Central memory CD4-positive, alpha-beta T cell (primary cell): ENCODE measurements at regions not wholly inside any gene's neighbourhood (a gene's known extent, or its start where the extent isn't known, plus 50 kb on each side); places are given as distances from the start of the nearest gene placed in this dataset.
"Not testable (repeated sequence)": the region's sequence is repeated elsewhere in the genome, so short reads cannot be mapped to it uniquely, and the experiment has no call there.

Experiments used
- DNase-seq: peaks from one replicate; pipeline ENCODE4 v3.0.0; 2022

GRCh38 chr12:74689071-74689655, 151.5 kb downstream of the ATXN7L3B start:
- no peak for DNase-seq

DNA sequence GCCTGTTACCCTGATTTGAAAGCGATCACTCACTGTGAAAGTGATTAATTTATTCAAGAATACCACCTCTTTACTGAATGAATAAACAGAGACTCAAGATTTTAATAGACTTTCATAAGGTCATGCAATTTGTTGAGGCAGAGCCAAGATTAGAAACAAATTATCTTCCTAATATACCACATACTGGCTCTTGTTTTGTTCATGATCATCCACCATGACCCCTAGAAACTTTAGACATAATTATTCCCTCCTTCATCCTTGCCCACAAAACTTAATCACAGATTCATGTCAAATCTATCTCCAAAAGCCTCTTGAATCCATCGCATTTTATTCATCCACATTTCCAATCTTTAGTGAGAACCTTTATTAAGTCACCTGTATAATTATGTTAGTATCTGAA, 152.3 kb downstream of the ATXN7L3B start:
- no peak for DNase-seq

- no peak for DNase-seq
Measured at GRCh38 chr12:74719447-74719846, 181.8 kb downstream of the ATXN7L3B start.

DNA sequence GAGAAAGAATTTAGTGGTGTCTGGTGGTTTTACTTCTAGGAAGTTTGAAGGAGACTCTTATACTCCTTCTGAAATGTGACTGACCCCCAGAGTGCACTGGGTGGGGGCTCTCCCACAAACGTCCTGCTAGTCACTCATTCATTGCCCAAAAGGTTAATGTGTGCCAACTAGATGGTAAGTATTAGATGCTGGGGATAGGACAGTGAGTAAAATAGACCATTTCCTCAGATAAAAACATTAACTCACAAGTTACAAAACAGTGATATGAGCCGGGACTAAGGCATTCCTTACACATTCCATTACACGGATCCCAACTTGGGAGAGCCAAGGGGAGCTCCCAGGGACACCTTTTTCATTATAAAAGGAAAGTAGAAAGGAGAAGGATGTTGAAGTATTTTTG, 185.1 kb downstream of the ATXN7L3B start:
- DNase-seq = no peak

DNA sequence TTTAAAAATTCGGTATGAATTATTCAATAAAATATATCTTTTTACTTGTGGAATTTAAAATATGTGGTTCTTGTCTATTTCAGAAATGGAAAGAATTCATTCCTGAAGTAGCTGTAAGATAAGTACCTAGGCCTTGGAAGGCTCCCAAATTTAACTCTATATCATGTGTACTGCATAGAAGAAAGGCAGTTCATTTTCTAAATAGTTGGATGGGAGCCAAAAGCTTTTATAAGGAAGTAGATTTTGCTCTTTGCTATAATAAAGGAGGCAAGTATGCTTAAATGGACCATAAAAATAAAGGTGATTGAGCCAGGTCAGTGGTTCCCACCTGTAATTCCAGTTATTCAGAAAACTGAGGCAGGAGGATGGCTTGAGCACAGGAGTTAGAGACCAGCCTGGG, 187.5 kb downstream of the ATXN7L3B start:
- DNase-seq = no peak

- no peak for DNase-seq
Measured at GRCh38 chr12:74728006-74728405, 190.4 kb downstream of the ATXN7L3B start.

DNA sequence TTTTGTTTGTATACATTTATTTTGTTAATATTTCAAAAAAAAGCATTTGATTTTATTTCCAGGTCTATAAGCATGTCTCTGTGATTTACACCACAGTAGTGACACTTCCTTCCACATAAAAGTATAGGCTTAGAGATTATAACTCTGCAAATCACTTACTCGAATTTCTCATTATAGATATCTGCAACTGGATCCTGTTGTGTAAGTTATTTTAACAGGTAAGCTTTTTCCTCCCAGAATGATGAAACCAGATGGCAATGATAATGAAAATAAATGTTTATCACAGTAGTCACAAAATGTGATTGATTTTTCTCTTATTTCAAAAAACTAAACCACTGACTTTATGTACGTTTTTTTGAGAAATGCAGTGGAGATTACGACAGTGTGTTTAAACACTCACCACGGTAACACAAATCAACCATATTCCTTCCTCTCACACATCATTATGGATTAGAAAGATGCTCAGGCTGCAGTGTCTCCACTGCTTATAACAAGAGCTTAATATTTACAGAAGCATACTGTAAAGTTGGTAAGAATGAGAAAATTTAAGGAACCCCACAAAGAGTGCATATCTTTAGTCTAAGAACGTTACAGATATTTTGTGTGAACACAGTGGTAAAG, 194.6 kb downstream of the ATXN7L3B start:
- no peak for DNase-seq

GRCh38 chr12:74732826-74733225, 195.2 kb downstream of the ATXN7L3B start:
- DNase-seq = no peak

DNA sequence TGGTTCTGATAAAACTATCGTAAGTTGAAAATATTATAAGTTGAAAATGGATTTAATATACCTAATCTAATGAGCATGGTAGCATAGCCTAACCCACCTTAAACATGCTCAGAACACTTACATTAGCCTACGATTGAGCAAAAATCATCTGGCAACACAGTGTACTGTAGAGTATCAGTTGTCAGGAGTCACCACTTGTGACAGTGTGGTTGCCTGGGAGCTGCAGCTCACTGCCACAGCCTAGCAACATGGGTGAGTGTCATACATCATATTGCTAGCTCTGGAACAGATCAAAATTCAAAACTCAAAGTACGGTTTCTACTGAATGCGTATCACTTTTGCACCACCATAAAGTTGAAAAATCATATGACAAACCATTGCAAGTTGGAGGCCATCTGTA, 203.5 kb downstream of the ATXN7L3B start:
- no peak for DNase-seq

DNA sequence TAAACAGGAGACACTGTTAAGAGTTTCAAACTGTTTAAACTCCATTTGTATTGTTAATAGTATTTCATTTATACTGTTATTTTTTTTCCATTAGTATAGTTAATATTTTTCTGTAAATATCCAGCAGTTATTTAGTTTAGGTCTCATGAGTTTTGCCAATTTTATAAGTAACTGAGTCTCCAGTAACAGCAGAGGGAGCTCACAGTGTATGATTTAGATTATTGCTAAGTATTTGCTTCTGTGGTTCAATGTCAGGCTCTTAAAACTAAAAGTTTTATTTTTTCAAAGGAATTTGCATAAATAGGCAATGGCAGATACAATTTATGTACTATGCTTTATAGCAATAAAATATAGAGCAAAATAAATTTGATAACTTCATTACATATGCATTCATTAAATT, 209.7 kb downstream of the ATXN7L3B start:
- DNase-seq = no peak

DNA sequence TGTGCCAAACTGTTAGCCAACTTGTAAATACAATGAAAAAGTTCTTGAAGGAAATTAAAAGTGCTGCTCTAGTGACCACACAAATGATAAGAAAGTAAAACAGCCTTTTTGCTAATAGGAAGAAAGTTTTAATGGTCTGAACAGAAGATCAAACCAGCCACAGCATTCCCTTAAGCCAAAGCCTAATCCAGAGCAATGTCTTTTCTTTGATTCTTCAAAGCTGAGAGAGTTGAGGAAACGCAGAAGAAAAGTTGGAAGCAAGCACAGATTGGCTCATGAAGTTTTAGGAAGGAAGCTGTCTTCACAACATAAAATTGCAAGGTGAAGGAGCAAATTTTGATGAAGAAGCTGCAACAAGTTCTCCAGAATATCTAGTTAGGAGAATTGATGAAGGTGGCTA, 213.8 kb downstream of the ATXN7L3B start:
- DNase-seq = no peak

DNA sequence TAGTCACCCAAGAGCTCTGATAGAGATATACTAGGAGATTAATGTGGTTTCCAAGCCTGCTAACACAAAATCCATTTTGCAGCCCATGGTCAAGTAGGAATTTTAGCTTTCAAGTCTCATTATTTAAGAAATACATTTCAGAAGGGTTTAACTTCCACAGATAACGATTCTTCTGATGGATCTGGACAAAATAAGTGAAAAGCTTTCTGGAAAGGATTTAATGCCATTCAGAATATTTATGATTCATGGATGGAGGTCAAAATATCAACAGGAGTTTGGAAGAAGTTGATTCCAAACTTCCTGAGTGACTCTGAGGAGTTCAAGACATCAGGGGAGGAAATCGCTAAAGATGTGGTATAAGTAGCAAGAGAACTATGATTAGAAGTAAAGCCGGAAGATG, 214.6 kb downstream of the ATXN7L3B start:
- DNase-seq = no peak

GRCh38 chr12:74770552-74770951, 232.9 kb downstream of the ATXN7L3B start:
- no peak for DNase-seq

DNA sequence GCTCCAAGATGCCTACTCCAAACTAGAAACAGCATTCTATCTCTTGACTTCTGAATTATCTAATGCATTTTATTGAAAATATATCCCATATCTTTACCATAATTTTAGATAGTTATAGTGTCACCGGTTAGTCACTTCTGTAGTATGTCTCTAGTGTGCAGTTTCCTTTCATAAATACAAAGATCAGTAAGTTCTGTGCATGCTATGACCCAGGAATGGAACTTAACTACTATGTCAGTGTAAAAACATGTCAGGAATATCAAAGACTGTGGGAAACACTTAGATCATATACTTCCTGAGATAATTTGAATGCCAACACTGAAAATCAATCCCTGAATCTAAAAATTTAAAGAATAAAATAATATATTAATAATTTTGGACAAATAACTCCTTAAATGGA, 237.6 kb downstream of the ATXN7L3B start:
- DNase-seq = no peak

DNA sequence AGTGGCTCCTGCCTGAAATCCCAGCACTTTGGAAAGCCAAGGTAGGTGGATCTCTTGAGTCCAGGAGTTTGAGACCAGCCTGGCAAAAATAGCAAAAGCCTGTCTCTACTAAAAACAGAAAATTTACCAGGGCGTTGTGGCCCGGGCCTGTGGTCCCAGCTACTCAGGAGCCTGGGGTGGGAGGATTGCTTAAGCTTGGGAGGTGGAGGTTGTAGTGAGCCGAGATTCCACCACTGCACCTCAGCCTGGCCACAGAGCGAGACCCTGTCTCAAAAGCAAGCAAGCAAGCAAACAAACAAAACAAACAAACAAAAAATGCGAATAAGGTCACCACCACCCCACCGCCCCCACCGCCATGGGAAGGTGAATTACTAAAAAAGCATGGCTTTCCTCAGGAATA, 238.7 kb downstream of the ATXN7L3B start:
- no peak for DNase-seq

- no peak for DNase-seq
Measured at GRCh38 chr12:74780182-74780849, 242.7 kb downstream of the ATXN7L3B start.

DNA sequence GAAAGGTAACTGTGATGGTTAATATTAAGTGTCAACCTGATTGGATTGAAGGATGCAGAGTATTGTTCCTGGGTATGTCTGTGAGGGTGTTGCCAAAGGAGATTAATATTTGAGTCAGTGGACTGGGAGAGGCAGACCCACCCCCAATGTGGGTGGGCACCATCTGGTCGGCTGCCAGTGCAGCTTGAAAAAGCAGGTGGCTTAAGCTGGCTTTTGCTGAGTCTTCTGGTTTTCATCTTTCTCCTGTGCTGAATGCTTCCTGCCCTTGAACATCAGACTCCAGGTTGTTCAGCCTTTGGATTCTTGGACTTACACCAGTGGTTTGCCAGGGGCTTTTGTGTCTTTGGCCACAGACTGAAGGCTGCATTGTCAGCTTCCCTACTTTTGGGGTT, 243.2 kb downstream of the ATXN7L3B start:
- not testable (repeated sequence) for DNase-seq

GRCh38 chr12:74781991-74782485, 244.4 kb downstream of the ATXN7L3B start:
- DNase-seq = no peak

DNA sequence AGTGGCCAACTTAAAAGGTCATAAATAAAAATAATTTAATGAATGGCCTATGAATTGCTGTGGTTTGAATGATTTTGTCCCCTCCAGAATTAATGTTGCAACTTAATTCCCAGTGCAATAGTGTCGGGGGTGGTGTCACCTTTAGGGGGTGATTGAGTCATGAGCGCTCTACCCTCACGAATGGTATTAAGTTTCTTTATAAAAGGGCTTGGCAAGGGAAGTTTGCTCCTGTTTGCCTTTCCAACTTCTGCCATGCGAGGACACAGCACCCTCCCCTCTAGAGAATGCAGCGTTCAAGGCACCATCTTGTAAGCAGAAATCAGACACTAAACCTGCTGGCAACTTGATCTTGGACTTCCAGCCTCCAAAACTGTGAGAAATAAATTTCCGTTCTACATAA, 253.3 kb downstream of the ATXN7L3B start:
- DNase-seq = no peak

DNA sequence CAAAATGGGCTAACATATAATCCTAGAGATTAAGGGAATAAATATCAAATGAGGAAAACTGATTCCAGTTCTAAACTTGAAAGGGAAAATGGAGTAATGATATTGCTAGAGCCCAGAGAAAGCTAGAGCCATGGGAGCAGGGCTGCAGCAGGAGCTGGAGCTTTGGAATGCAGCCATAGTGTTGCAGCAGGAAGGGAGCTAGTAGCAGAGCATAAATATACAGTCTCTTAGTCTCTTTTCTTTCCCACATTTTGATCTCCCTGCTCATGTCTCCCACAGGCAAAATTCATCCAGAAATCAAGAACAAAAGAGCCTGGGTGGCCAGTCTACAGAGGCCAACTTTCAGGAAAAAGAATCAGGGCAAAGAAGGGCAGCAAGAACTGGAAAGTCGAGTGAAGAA, 253.7 kb downstream of the ATXN7L3B start:
- DNase-seq = no peak

GRCh38 chr12:74794522-74794921, 256.9 kb downstream of the ATXN7L3B start:
- no peak for DNase-seq

- no peak for DNase-seq
Measured at GRCh38 chr12:74801625-74802024, 264.0 kb downstream of the ATXN7L3B start.

DNA sequence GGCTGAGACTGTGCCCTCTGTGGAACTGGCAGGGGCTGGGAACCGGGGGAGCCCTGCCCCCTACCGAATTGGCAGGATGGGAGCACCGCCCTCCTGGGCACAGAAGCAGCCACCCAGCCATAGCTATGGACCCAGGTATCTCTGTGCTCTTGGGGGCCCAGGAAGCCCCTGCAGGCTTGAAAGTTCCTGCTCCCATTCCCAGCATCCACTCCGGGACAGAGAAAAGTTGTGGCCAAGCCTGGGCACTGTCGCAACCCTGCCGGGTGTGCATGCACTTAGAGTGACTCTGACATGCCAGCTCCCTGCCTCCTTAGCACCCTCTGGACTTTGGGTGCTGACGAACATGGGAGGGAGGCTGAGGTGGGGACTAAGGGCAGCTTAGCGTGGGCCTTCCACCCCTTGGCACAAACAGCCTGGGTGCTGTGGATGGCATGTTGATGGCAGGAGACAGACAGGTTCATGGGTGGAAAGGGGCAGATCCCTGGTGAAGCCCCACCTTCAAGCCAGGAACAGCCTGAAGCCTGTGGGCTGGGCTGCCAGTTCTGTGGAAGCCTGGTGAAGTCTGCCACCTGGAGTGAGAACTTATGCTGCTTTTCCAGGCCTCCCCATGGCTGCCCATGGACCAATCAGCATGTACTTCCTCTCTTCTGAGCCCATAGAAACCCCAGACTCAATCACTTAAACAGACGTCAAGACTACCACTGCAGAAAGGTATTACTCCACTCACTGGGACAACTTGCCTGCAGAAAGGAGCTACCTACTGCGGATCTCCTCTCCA, 279.0 kb downstream of the ATXN7L3B start:
- DNase-seq = no peak

DNA sequence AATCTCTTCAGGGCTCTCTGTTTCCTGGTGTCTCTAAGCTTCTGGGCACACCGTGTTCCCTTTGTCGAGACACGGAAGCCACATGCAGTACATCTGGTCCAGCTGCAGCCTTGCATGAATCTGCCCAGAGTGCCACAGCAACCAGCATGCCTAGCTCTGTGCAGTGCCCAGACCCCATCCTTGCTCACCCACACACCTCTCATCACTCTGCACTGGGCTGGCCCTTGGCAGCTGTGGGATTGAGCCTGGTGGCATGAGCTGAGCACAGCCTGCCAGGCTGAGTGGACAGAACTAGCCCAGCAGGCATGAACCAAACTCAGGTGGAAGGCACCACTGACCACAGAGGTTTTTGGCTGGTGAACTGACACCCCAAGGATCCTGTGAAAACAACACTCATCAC, 279.9 kb downstream of the ATXN7L3B start:
- no peak for DNase-seq
